DOHH2 (cell line): ENCODE measurements at regions not wholly inside any gene's neighbourhood (a gene's known extent, or its start where the extent isn't known, plus 50 kb on each side); places are given as distances from the start of the nearest gene placed in this dataset.

Experiments used
- H3F3A ChIP-seq: fragments of 200-600 bp; sonication (generic), shearing (Covaris generic); 2 replicates; pipeline ENCODE4 v1.6.0; 2016; ENCODE audit warnings: antibody characterized with exemption, mild to moderate bottlenecking; ENCODE audit not compliant: control insufficient read depth, insufficient read depth
- H3K27ac ChIP-seq: fragments of 200-600 bp; sonication (generic); 2 replicates; pipeline ENCODE4 v1.5.1; 2014; ENCODE audit warnings: low read depth, mild to moderate bottlenecking, low read length, moderate library complexity
- H3K27me3 ChIP-seq: fragments of 200-600 bp; sonication (generic); 2 replicates; pipeline ENCODE4 v1.6.1; 2014; ENCODE audit warnings: mild to moderate bottlenecking, low read length, mixed read lengths; ENCODE audit not compliant: control insufficient read depth
- H3K36me3 ChIP-seq: fragments of 200-600 bp; sonication (generic); 2 replicates; pipeline ENCODE4 v1.6.1; 2014; ENCODE audit warnings: mild to moderate bottlenecking, low read length, moderate library complexity, mixed read lengths; ENCODE audit not compliant: control insufficient read depth
- H3K4me1 ChIP-seq: fragments of 200-600 bp; sonication (generic); 2 replicates; pipeline ENCODE4 v1.6.1; 2014; ENCODE audit warnings: mild to moderate bottlenecking, low read length, mixed read lengths; ENCODE audit not compliant: control insufficient read depth
- H3K4me2 ChIP-seq: fragments of 200-600 bp; sonication (generic); 2 replicates; pipeline ENCODE4 v1.6.0; 2014; ENCODE audit warnings: mild to moderate bottlenecking, low read length, moderate library complexity
- H3K4me3 ChIP-seq: fragments of 200-600 bp; sonication (generic); 2 replicates; pipeline ENCODE4 v1.5.1; 2014; ENCODE audit warnings: mild to moderate bottlenecking, low read length, mixed read lengths
- H3K79me2 ChIP-seq: fragments of 200-600 bp; sonication (generic); 2 replicates; pipeline ENCODE4 v1.6.1; 2014; ENCODE audit warnings: mild to moderate bottlenecking, low read length, mixed read lengths; ENCODE audit not compliant: control insufficient read depth
- H3K9me2 ChIP-seq: fragments of 200-600 bp; sonication (generic); replicated peaks from 2 replicates; pipeline ENCODE4 v1.6.1; 2014; ENCODE audit warnings: mild to moderate bottlenecking, low read length, mixed read lengths; ENCODE audit not compliant: control insufficient read depth
- H3K9me3 ChIP-seq: fragments of 200-600 bp; sonication (generic); 2 replicates; pipeline ENCODE4 v1.6.1; 2014; ENCODE audit warnings: antibody characterized with exemption, low read length, mixed read lengths; ENCODE audit not compliant: control insufficient read depth, insufficient read depth
- H4K20me1 ChIP-seq: fragments of 200-600 bp; sonication (generic); 2 replicates; pipeline ENCODE4 v1.6.0; 2014; ENCODE audit warnings: low read depth, mild to moderate bottlenecking, antibody characterized with exemption, low read length, moderate library complexity; ENCODE audit not compliant: control insufficient read depth, insufficient read depth
- CTCF ChIP-seq: fragments of 200-600 bp; sonication (generic); IDR thresholded peaks from one replicate; pipeline ENCODE4 v1.5.1; 2014; ENCODE audit warnings: antibody characterized with exemption, mild to moderate bottlenecking, low read depth, low read length; ENCODE audit not compliant: poor library complexity, severe bottlenecking
- EZH2phosphoT487 ChIP-seq: fragments of 200-600 bp; sonication (generic); IDR thresholded peaks from 2 replicates; pipeline ENCODE4 v1.6.1; 2017; ENCODE audit warnings: borderline replicate concordance, mild to moderate bottlenecking, antibody characterized with exemption, low read length, moderate library complexity, mixed read lengths

GRCh38 chr10:62748386-62748785 is 56.1 kb upstream of the ADO start:
- H3K4me2 ChIP-seq, result no peak overlapping the region
- H3K9me2 ChIP-seq, result no peaks in the 10 kb centered on the region
- H4K20me1 ChIP-seq, result no peaks in the 10 kb centered on the region
- H3K4me1 ChIP-seq, result peaks cover 9% of the 10 kb centered on the region
- H3K36me3 ChIP-seq, result no peaks in the 10 kb centered on the region
- no peak overlapping the region for H3K27ac ChIP-seq
- no peaks in the 10 kb centered on the region for H3K27me3 ChIP-seq
- no peak for TF ChIP-seq EZH2phosphoT487
- no peak for TF ChIP-seq CTCF
- H3K9me3 ChIP-seq, result no peaks in the 10 kb centered on the region
- H3K4me3 ChIP-seq, result no peak overlapping the region
- H3F3A ChIP-seq, result no peaks in the 10 kb centered on the region
- H3K79me2 ChIP-seq, result no peaks in the 10 kb centered on the region

DNA sequence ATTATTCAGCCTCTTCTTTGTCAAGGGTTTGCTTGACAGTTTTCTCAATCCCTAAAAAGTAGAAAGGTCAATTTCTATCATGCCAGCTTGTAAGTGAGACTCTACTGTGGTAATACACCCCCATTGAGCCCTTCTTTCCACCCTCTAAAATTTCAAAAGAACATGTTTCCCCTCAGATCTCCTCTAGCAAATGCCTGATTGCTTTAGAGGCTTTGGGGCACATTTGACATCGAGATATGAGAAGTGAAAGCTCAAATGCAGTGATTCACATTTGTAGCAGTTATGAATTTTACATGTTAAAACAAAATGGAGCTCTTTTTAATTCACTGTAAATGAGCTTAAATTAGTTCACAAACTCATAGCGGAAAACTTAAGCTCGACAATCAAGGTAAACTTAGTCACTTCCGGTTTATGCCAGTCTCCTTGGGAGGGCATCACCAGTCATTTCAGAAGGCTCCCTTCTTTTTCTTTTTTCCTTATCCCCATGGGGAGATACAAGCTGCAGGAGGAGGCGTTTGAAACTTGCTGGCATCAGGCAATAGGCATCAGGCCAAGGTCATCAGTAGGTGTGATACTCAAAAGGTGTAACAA is 55.3 kb upstream of the ADO start:
- H3K9me2 ChIP-seq, result no peaks in the 10 kb centered on the region
- no peak overlapping the region for H3K4me3 ChIP-seq
- no peaks in the 10 kb centered on the region for H3K9me3 ChIP-seq
- TF ChIP-seq CTCF, result no peak
- no peak for TF ChIP-seq EZH2phosphoT487
- H3K79me2 ChIP-seq, result no peaks in the 10 kb centered on the region
- peaks cover 9% of the 10 kb centered on the region for H3K4me1 ChIP-seq
- no peaks in the 10 kb centered on the region for H4K20me1 ChIP-seq
- no peaks in the 10 kb centered on the region for H3K36me3 ChIP-seq
- no peaks in the 10 kb centered on the region for H3K27me3 ChIP-seq
- H3K4me2 ChIP-seq, result peak overlapping the region; percentile 20
- no peaks in the 10 kb centered on the region for H3F3A ChIP-seq
- H3K27ac ChIP-seq, result no peak overlapping the region
